MM.1S (cell line): ENCODE measurements at regions not wholly inside any gene's neighbourhood (a gene's known extent, or its start where the extent isn't known, plus 50 kb on each side); places are given as distances from the start of the nearest gene placed in this dataset.

Experiments used
- EZH2 ChIP-seq: fragments of 300-600 bp; sonication (generic); optimal IDR thresholded peaks from 2 replicates; pipeline ENCODE3; 2017; ENCODE audit warnings: low read depth, mild to moderate bottlenecking, antibody characterized with exemption, low read length, mixed read lengths
- TF ChIP-seq, protein P1 (sequence below): fragments of 300-600 bp; sonication (generic); IDR thresholded peaks from 2 replicates; pipeline ENCODE4 v1.5.1; 2016; ENCODE audit warnings: antibody characterized with exemption, low read length, mixed read lengths

DNA sequence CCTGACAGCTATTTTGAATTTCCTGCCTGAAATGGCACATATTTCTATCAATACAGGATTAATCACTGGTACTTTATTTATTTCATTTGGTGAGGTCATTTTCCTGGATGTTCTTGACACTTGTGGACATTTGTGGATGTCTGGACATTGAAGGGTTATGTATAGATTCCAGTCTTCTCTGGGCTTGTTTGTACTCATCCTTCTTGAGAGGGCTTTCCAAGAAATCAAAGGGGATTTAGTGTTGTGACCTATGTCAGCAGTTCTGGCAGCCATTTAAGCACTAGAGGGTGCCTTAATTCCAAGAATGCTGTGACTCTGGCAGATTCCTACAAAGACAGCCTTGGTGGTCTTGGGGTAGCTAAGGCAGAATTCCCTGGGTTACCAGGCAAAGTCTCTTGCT is 259.7 kb downstream of the CSNK1G3 start:
- TF ChIP-seq, protein P1, sequence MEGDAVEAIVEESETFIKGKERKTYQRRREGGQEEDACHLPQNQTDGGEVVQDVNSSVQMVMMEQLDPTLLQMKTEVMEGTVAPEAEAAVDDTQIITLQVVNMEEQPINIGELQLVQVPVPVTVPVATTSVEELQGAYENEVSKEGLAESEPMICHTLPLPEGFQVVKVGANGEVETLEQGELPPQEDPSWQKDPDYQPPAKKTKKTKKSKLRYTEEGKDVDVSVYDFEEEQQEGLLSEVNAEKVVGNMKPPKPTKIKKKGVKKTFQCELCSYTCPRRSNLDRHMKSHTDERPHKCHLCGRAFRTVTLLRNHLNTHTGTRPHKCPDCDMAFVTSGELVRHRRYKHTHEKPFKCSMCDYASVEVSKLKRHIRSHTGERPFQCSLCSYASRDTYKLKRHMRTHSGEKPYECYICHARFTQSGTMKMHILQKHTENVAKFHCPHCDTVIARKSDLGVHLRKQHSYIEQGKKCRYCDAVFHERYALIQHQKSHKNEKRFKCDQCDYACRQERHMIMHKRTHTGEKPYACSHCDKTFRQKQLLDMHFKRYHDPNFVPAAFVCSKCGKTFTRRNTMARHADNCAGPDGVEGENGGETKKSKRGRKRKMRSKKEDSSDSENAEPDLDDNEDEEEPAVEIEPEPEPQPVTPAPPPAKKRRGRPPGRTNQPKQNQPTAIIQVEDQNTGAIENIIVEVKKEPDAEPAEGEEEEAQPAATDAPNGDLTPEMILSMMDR: no peak
- TF ChIP-seq EZH2: no peak
